ENCODE measurements at regions not wholly inside any gene's neighbourhood (a gene's known extent, or its start where the extent isn't known, plus 50 kb on each side); places are given as distances from the start of the nearest gene placed in this dataset.
"Not testable (repeated sequence)": the region's sequence is repeated elsewhere in the genome, so short reads cannot be mapped to it uniquely, and the experiment has no call there.

GRCh38 chr5:17748941-17749340 lies 114.7 kb downstream of the TAF11L14 start:
- no peak for TF ChIP-seq PRDM10 (tag by site-specific recombination; IDR thresholded peaks at IDR 0.05)
- no peaks in the 10 kb centered on the region for H3K4me1 ChIP-seq (ENCODE audit: control insufficient read depth, insufficient read depth, low read length)
- no peak overlapping the region for H3K4me3 ChIP-seq (ENCODE audit: low read depth, low read length)
- no peaks in the 10 kb centered on the region for H3K9me3 ChIP-seq (ENCODE audit: control insufficient read depth, insufficient read depth, low read depth, low read length)
- POLR2A ChIA-PET: no interaction called here
- H3K36me3 ChIP-seq (ENCODE audit: control insufficient read depth in 2 of 2, insufficient read depth in 1 of 2, low read length in 2 of 2): no peaks in the 10 kb centered on the region
- CTCF ChIA-PET: no interaction called here
- H3K27ac ChIP-seq (ENCODE audit: extremely low read depth, low read depth, low read length): no peak overlapping the region

GRCh38 chr5:17755406-17755805 lies 121.1 kb downstream of the TAF11L14 start:
- CTCF ChIA-PET; POLR2A ChIA-PET; H3K9me3 ChIP-seq (ENCODE audit: control insufficient read depth, insufficient read depth, low read depth, low read length); H3K27ac ChIP-seq (ENCODE audit: extremely low read depth, low read depth, low read length); H3K4me3 ChIP-seq (ENCODE audit: low read depth, low read length); H3K36me3 ChIP-seq (ENCODE audit: control insufficient read depth in 2 of 2, insufficient read depth in 1 of 2, low read length in 2 of 2); H3K4me1 ChIP-seq (ENCODE audit: control insufficient read depth, insufficient read depth, low read length): not testable (repeated sequence)

- no peak for TF ChIP-seq ZNF426 (tag by site-specific recombination; IDR thresholded peaks at IDR 0.05)
- TF ChIP-seq OVOL3 (tag by site-specific recombination; IDR thresholded peaks at IDR 0.05): no peak
- no peak for TF ChIP-seq ZNF600 (tag by site-specific recombination; IDR thresholded peaks at IDR 0.05)
- TF ChIP-seq ZNF18 (tag by site-specific recombination; IDR thresholded peaks at IDR 0.05): no peak
- TF ChIP-seq ZBTB6 (tag by site-specific recombination; IDR thresholded peaks at IDR 0.05): no peak
- no peak for TF ChIP-seq ZNF677 (tag by site-specific recombination; IDR thresholded peaks at IDR 0.05)
- TF ChIP-seq ZBTB26 (tag by site-specific recombination; optimal IDR thresholded peaks at IDR 0.05): no peak
- TF ChIP-seq ZNF19 (tag by site-specific recombination; IDR thresholded peaks at IDR 0.05; ENCODE audit: low read depth): no peak
- no peak for TF ChIP-seq ZNF148 (tag by site-specific recombination; IDR thresholded peaks at IDR 0.05; ENCODE audit: borderline replicate concordance)
- TF ChIP-seq ZBTB20 (tag by site-specific recombination; IDR thresholded peaks at IDR 0.05): no peak
- Histone ChIP-seq H3K9me3 (ENCODE audit: control insufficient read depth, insufficient read depth, low read depth, low read length) (no peaks in the 10 kb centered on the region), H3K27ac (ENCODE audit: extremely low read depth, low read depth, low read length) (no peak overlapping the region), H3K4me3 (ENCODE audit: low read depth, low read length) (no peak overlapping the region), H3K4me1 (ENCODE audit: control insufficient read depth, insufficient read depth, low read length) (no peaks in the 10 kb centered on the region), H3K36me3 (ENCODE audit: control insufficient read depth in 2 of 2, insufficient read depth in 1 of 2, low read length in 2 of 2) (no peaks in the 10 kb centered on the region)
- ChIA-PET CTCF (no interaction called here), POLR2A (no interaction called here)
Observed at GRCh38 chr5:17761326-17761725, 127.1 kb downstream of the TAF11L14 start.

Measured in HEK293 (cell line).